CD4-positive, alpha-beta memory T cell (primary cell): ENCODE measurements at regions not wholly inside any gene's neighbourhood (a gene's known extent, or its start where the extent isn't known, plus 50 kb on each side); places are given as distances from the start of the nearest gene placed in this dataset.
"Not testable (repeated sequence)": the region's sequence is repeated elsewhere in the genome, so short reads cannot be mapped to it uniquely, and the experiment has no call there.

ENCODE experiments used
- CTCF ChIA-PET: fragments of 350-600 bp; sonication (Branson Sonifier 250); formaldehyde crosslinking; loops from one replicate; lab custom pipeline; 2021; ENCODE audit warnings: inconsistent platforms; ENCODE audit not compliant: partially characterized antibody; lab: Charles Lee
- POLR2A ChIA-PET: fragments of 350-600 bp; sonication (Branson Sonifier 250); formaldehyde crosslinking; loops from one replicate; lab custom pipeline; 2021; ENCODE audit not compliant: partially characterized antibody; lab: Charles Lee
- DNase-seq, 5 donors: peaks; one replicate each; pipeline versions ENCODE4 v3.0.0 to v3.0.0-alpha.2; 2020 to 2022; ENCODE audit warnings: mixed read lengths in 1 of 5
- H3K27ac ChIP-seq: one replicate; pipeline ENCODE4 v1.7.0; 2013; ENCODE audit warnings: low read depth, low read length
- H3K27me3 ChIP-seq: 2 replicates; pipeline ENCODE4 v1.7.0; 2013; ENCODE audit warnings: mild to moderate bottlenecking, low read length, moderate library complexity; ENCODE audit not compliant: insufficient read depth
- H3K36me3 ChIP-seq: 2 replicates; pipeline ENCODE4 v1.7.0; 2013; ENCODE audit warnings: mild to moderate bottlenecking, low read length, moderate library complexity; ENCODE audit not compliant: insufficient read depth
- H3K4me1 ChIP-seq: 2 replicates; pipeline ENCODE4 v1.7.0; 2013; ENCODE audit warnings: mild to moderate bottlenecking, low read length, moderate library complexity; ENCODE audit not compliant: insufficient read depth
- H3K4me3 ChIP-seq, 2 donors: one replicate each; pipeline ENCODE4 v1.7.0; 2013; ENCODE audit warnings: low read length in 2 of 2, mild to moderate bottlenecking in 1 of 2
- H3K9me3 ChIP-seq, 2 donors: one replicate each; pipeline ENCODE4 v1.7.0; 2013; ENCODE audit warnings: low read length in 2 of 2, control low read depth in 1 of 2; ENCODE audit not compliant: control insufficient read depth in 1 of 2
- H3K27ac Mint-ChIP-seq, 7 donors: one replicate each; pipeline ENCODE4 v1.8.0; 2020 to 2021; ENCODE audit warnings: mixed read lengths in 7 of 7, mild to moderate bottlenecking in 6 of 7, inconsistent platforms in 3 of 7, moderate library complexity in 3 of 7
- H3K27me3 Mint-ChIP-seq, 2 donors: one replicate each; pipeline ENCODE4 v1.8.0; 2020 to 2021; ENCODE audit warnings: mixed read lengths in 2 of 2
- H3K36me3 Mint-ChIP-seq, 2 donors: one replicate each; pipeline ENCODE4 v1.8.0; 2020 to 2021; ENCODE audit warnings: mixed read lengths in 2 of 2, inconsistent platforms in 1 of 2, mild to moderate bottlenecking in 1 of 2
- H3K4me1 Mint-ChIP-seq, 4 donors: one replicate each; pipeline ENCODE4 v1.8.0; 2020 to 2021; ENCODE audit warnings: mixed read lengths in 4 of 4, mild to moderate bottlenecking in 1 of 4
- H3K4me3 Mint-ChIP-seq, 8 donors: one replicate each; pipeline ENCODE4 v1.8.0; 2020 to 2021; ENCODE audit warnings: mixed read lengths in 8 of 8, mild to moderate bottlenecking in 7 of 8, moderate library complexity in 6 of 8, inconsistent platforms in 3 of 8
- H3K9me3 Mint-ChIP-seq, 8 donors: one replicate each; pipeline ENCODE4 v1.8.0; 2020 to 2021; ENCODE audit warnings: mixed read lengths in 8 of 8, mild to moderate bottlenecking in 5 of 8, inconsistent platforms in 3 of 8, moderate library complexity in 1 of 8
- intact Hi-C: fragments of 100-400 bp; cut with micrococcal nuclease; formaldehyde crosslinking; loops from one replicate; pipeline ENCODE4 v1.15.1; 2023

GRCh38 chr17:77800816-77801215 lies 157.7 kb upstream of the TNRC6C start:
- no peak for DNase-seq
- peaks cover 0 to 4% (median under 1%) of the 10 kb centered on the region in 4 donors for H3K4me1 Mint-ChIP-seq
- ChIA-PET CTCF (no interaction called here), POLR2A (no interaction called here)
- Histone ChIP-seq H3K36me3 (no peaks in the 10 kb centered on the region), H3K4me1 (no peaks in the 10 kb centered on the region), H3K27ac (no peak overlapping the region), H3K9me3 (no peaks in the 10 kb centered on the region), H3K27me3 (no peaks in the 10 kb centered on the region), H3K4me3 (no peak overlapping the region)
- intact Hi-C loops, result no loop called here
- H3K9me3 Mint-ChIP-seq, result peaks cover 0 to 1% (median 0%) of the 10 kb centered on the region in 8 donors
- H3K27me3 Mint-ChIP-seq, result peaks cover 2 to 7% of the 10 kb centered on the region in 2 donors
- peak overlapping the region in 1 of 8 donors; percentile 28 for H3K4me3 Mint-ChIP-seq
- H3K36me3 Mint-ChIP-seq, result no peaks in the 10 kb centered on the region
- H3K27ac Mint-ChIP-seq, result no peak overlapping the region

DNA sequence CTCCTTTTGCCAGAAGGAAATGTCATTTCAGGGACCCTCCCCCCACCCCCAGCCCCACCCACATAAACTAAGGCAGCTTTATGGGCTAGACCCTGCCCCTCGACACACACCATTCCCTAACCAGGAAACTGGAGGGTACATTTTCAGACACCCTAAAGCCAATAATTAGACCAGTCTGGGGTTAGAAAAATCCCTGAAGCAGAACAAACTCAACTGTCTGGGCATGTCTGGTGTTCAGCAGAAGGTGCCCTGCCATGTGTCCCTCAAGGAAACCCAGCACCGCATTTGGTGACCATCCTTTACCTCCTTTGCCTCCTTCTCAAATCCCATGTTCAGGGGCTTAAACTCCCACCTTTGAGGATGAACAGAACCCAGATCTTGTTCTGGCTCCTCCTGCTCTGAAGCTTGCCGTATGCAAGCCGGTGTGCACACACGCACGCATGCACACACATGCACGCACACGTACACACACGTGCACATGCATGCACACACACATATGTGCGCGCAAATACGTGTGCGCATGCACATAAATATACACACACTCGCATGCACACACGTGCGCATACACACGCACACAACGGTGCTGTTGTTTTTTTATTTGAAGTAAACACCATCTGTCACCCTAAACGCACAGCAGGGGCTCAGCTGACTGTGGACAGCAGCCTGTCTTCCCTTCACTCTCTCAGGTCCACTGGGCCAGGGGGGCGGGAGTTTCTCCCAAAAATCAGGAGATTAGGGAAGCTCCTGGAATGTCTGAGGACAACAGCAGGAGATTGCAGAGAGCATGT lies 156.8 kb upstream of the TNRC6C start:
- ChIA-PET POLR2A (no interaction called here), CTCF (no interaction called here)
- H3K27ac Mint-ChIP-seq, result no peak overlapping the region
- Histone ChIP-seq H3K27ac (no peak overlapping the region), H3K36me3 (no peaks in the 10 kb centered on the region), H3K4me3 (no peak overlapping the region), H3K4me1 (no peaks in the 10 kb centered on the region), H3K27me3 (no peaks in the 10 kb centered on the region), H3K9me3 (no peaks in the 10 kb centered on the region)
- peaks cover 2 to 7% of the 10 kb centered on the region in 2 donors for H3K27me3 Mint-ChIP-seq
- H3K36me3 Mint-ChIP-seq, result no peaks in the 10 kb centered on the region
- no peak for DNase-seq
- no peak overlapping the region for H3K4me3 Mint-ChIP-seq
- H3K9me3 Mint-ChIP-seq, result peaks cover 0 to 1% (median 0%) of the 10 kb centered on the region in 8 donors
- intact Hi-C loops, result no loop called here
- H3K4me1 Mint-ChIP-seq, result peaks cover 0 to 4% (median under 1%) of the 10 kb centered on the region in 4 donors

DNA sequence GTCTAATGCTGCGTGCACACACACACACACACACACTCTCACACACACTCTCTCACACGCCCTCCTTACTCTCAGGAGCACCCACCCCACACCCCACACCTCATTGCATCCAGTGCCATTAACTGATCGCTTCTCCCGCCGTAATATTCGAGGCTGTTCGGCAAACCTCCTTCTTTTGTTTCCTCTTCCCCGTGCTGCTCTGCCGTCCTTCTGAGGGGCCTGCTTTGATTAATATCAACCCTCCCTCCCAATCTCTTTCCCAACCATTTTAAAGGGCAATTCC lies 156.2 kb upstream of the TNRC6C start:
- H3K27ac ChIP-seq, result no peak overlapping the region
- H3K9me3 ChIP-seq, result no peaks in the 10 kb centered on the region
- Mint-ChIP-seq H3K9me3 (peaks cover 0 to 1% (median 0%) of the 10 kb centered on the region in 8 donors), H3K27me3 (peaks cover 2 to 7% of the 10 kb centered on the region in 2 donors), H3K36me3 (no peaks in the 10 kb centered on the region), H3K27ac (no peak overlapping the region), H3K4me1 (peaks cover 0 to 4% (median under 1%) of the 10 kb centered on the region in 4 donors), H3K4me3 (no peak overlapping the region)
- H3K27me3 ChIP-seq, result no peaks in the 10 kb centered on the region
- no peaks in the 10 kb centered on the region for H3K36me3 ChIP-seq
- DNase-seq, result no peak
- no peak overlapping the region for H3K4me3 ChIP-seq
- ChIA-PET POLR2A (no interaction called here), CTCF (no interaction called here)
- intact Hi-C loops, result no loop called here
- no peaks in the 10 kb centered on the region for H3K4me1 ChIP-seq

- no peaks in the 10 kb centered on the region for H3K9me3 ChIP-seq
- POLR2A ChIA-PET, result no interaction called here
- Mint-ChIP-seq H3K36me3 (no peaks in the 10 kb centered on the region), H3K4me1 (peaks cover 0 to 4% (median under 1%) of the 10 kb centered on the region in 4 donors), H3K27me3 (peaks cover 2 to 7% of the 10 kb centered on the region in 2 donors), H3K4me3 (no peak overlapping the region), H3K27ac (no peak overlapping the region), H3K9me3 (peaks cover 0 to 1% (median 0%) of the 10 kb centered on the region in 8 donors)
- no peak for DNase-seq
- intact Hi-C loops, result no loop called here
- H3K27me3 ChIP-seq, result no peaks in the 10 kb centered on the region
- CTCF ChIA-PET, result no interaction called here
- H3K27ac ChIP-seq, result no peak overlapping the region
- no peaks in the 10 kb centered on the region for H3K36me3 ChIP-seq
- H3K4me1 ChIP-seq, result no peaks in the 10 kb centered on the region
- H3K4me3 ChIP-seq, result no peak overlapping the region
Observed at GRCh38 chr17:77802811-77803220, 155.7 kb upstream of the TNRC6C start.

DNA sequence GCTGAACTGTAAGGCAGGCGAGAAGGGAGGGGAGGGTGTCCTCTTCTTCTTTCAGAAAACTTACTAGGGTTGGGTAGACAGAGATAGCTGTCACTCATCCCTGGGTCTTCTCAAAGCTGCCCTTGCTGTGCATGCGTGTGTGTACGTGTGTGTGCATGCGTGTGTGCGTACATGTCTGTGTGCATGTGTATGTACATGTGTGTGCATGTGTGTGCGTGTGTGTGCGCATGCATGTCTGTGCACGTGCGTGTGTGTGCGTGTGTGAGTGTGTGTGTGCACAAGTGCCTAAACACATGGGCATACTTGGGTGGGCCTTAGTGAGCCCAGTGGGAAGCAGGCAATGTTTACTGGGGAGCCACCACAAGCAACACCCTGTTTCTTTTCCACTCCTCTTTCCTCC lies 154.8 kb upstream of the TNRC6C start:
- H3K27ac Mint-ChIP-seq, result peak overlapping the region in 1 of 7 donors; percentile 55

DNA sequence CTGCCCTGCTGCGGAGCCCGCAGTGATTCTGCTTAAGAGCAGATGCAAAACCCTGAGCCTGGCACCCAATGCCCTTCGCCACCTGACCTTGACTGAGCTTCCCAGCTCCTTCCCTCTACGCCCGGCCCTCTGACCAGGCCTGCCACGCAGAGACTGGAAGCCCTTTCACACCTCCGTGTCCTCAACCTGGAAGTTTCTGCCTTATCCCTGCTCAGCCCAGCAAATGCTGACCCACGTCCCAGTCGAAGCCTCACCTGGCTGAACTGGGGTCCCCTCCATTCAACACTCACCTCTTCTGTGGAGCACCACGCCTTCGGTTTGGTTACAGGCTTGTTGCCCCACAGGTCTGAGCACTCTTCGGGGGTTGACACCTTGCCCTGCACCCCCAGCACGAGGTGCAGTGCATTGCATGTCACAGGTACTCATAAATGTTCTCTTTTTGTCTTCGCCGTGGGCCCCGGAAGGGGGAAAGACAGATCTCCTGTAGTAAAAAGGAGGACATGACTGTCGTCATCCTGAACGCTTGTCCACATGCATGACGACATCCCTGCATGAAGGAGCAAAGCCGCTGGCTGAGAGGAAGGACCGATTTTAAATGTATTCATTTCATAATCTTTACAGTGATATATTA lies 153.6 kb upstream of the TNRC6C start:
- Histone ChIP-seq H3K9me3 (no peaks in the 10 kb centered on the region), H3K4me1 (no peaks in the 10 kb centered on the region), H3K4me3 (no peak overlapping the region), H3K36me3 (no peaks in the 10 kb centered on the region), H3K27ac (no peak overlapping the region), H3K27me3 (no peaks in the 10 kb centered on the region)
- POLR2A ChIA-PET, result interaction anchor here (0.7 kb wide), 1 partner anchor 82 kb away, joined by 3 read pairs; no protein-coding TSS in a partner anchor
- CTCF ChIA-PET, result no interaction called here
- H3K9me3 Mint-ChIP-seq, result peaks cover 0 to 1% (median 0%) of the 10 kb centered on the region in 8 donors
- no peak for DNase-seq
- H3K4me1 Mint-ChIP-seq, result peaks cover 0 to 4% (median under 1%) of the 10 kb centered on the region in 4 donors
- H3K36me3 Mint-ChIP-seq, result no peaks in the 10 kb centered on the region
- H3K27ac Mint-ChIP-seq, result peak overlapping the region in 1 of 7 donors; percentile 42
- intact Hi-C loops, result no loop called here
- H3K27me3 Mint-ChIP-seq, result peaks cover 2 to 7% of the 10 kb centered on the region in 2 donors
- H3K4me3 Mint-ChIP-seq, result no peak overlapping the region

More for the DNA sequence above, 154.8 kb upstream of the TNRC6C start:
- no peaks in the 10 kb centered on the region for H3K36me3 ChIP-seq
- H3K36me3 Mint-ChIP-seq, result no peaks in the 10 kb centered on the region
- no peak overlapping the region for H3K27ac ChIP-seq
- peaks cover 0 to 1% (median 0%) of the 10 kb centered on the region in 8 donors for H3K9me3 Mint-ChIP-seq
- no peaks in the 10 kb centered on the region for H3K4me1 ChIP-seq
- H3K27me3 ChIP-seq, result no peaks in the 10 kb centered on the region
- ChIA-PET POLR2A (no interaction called here), CTCF (no interaction called here)
- no peak overlapping the region for H3K4me3 Mint-ChIP-seq
- DNase-seq, result no peak
- H3K9me3 ChIP-seq, result no peaks in the 10 kb centered on the region
- H3K27me3 Mint-ChIP-seq, result peaks cover 2 to 7% of the 10 kb centered on the region in 2 donors
- peaks cover 0 to 4% (median under 1%) of the 10 kb centered on the region in 4 donors for H3K4me1 Mint-ChIP-seq
- intact Hi-C loops, result no loop called here
- no peak overlapping the region for H3K4me3 ChIP-seq

DNA sequence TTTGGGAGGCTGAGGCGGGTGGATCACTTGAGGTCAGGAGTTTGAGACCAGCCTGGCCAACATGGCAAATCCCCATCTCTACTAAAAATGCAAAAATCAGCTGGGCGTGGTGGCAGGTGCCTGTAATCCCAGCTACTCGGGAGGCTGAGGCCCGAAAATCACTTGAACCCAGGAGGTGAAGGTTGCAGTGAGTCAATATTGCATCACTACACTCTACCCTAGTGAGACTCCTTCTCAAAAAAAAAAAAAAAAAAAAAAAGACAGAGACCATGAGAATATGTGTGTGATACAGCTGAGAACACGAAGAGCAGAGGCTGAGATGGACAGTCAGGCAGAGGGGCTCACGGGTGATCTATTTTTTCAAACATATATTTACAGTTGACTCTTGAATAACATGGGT lies 152.5 kb upstream of the TNRC6C start:
- POLR2A ChIA-PET, H3K36me3 Mint-ChIP-seq, H3K9me3 ChIP-seq, CTCF ChIA-PET, H3K27me3 Mint-ChIP-seq, H3K4me3 Mint-ChIP-seq, H3K4me1 Mint-ChIP-seq, intact Hi-C loops, H3K9me3 Mint-ChIP-seq, DNase-seq, H3K27ac ChIP-seq, H3K4me1 ChIP-seq, H3K4me3 ChIP-seq, H3K27me3 ChIP-seq, H3K36me3 ChIP-seq: not testable (repeated sequence)
- peak overlapping the region in 1 of 7 donors; percentile 63 for H3K27ac Mint-ChIP-seq
